GM19324 (cell line): ENCODE measurements at regions not wholly inside any gene's neighbourhood (a gene's known extent, or its start where the extent isn't known, plus 50 kb on each side); places are given as distances from the start of the nearest gene placed in this dataset.
"Not testable (repeated sequence)": the region's sequence is repeated elsewhere in the genome, so short reads cannot be mapped to it uniquely, and the experiment has no call there.

Experiments
- ATAC-seq: cut with Tn5 transposase; IDR thresholded peaks from one replicate; pipeline ENCODE4 v1.9.1; 2021; ENCODE audit warnings: mild to moderate bottlenecking, moderate library complexity; ENCODE audit not compliant: unreplicated experiment, low FRiP score

GRCh38 chr2:66111706-66112105, 323.2 kb upstream of the MEIS1 start:
- no peak for ATAC-seq

GRCh38 chr2:66110608-66111007, 324.3 kb upstream of the MEIS1 start:
- no peak for ATAC-seq

- no peak for ATAC-seq
Measured at GRCh38 chr2:66110086-66110485, 324.8 kb upstream of the MEIS1 start.

- no peak for ATAC-seq
Measured at GRCh38 chr2:66109419-66109818, 325.5 kb upstream of the MEIS1 start.

- ATAC-seq: no peak
Measured at GRCh38 chr2:66105066-66105753, 329.7 kb upstream of the MEIS1 start.

- ATAC-seq: no peak
Measured at GRCh38 chr2:66103581-66103980, 331.3 kb upstream of the MEIS1 start.

- ATAC-seq: no peak
Measured at GRCh38 chr2:66101206-66101605, 333.7 kb upstream of the MEIS1 start.

- no peak for ATAC-seq
Measured at GRCh38 chr2:66095820-66096345, 339.0 kb upstream of the MEIS1 start.

- ATAC-seq: not testable (repeated sequence)
Measured at GRCh38 chr2:66094689-66095088, 340.2 kb upstream of the MEIS1 start.

GRCh38 chr2:66093371-66093770, 341.6 kb upstream of the MEIS1 start:
- ATAC-seq: no peak

- ATAC-seq: no peak
Measured at GRCh38 chr2:66084948-66085590, 349.9 kb upstream of the MEIS1 start.

- no peak for ATAC-seq
Measured at GRCh38 chr2:66082581-66082980, 352.3 kb upstream of the MEIS1 start.

- no peak for ATAC-seq
Measured at GRCh38 chr2:66080127-66080526, 354.8 kb upstream of the MEIS1 start.

- no peak for ATAC-seq
Measured at GRCh38 chr2:66073172-66073571, 361.8 kb upstream of the MEIS1 start.

GRCh38 chr2:66070721-66071602, 364.0 kb upstream of the MEIS1 start:
- ATAC-seq: no peak

- ATAC-seq: no peak
Measured at GRCh38 chr2:66069937-66070720, 364.8 kb upstream of the MEIS1 start.

GRCh38 chr2:66066032-66066431, 368.9 kb upstream of the MEIS1 start:
- no peak for ATAC-seq

GRCh38 chr2:66059332-66059731, 375.6 kb upstream of the MEIS1 start:
- ATAC-seq: no peak

GRCh38 chr2:66058675-66059074, 376.2 kb upstream of the MEIS1 start:
- no peak for ATAC-seq

- no peak for ATAC-seq
Measured at GRCh38 chr2:66057844-66058243, 377.1 kb upstream of the MEIS1 start.
